ENCODE measurements at regions not wholly inside any gene's neighbourhood (a gene's known extent, or its start where the extent isn't known, plus 50 kb on each side); places are given as distances from the start of the nearest gene placed in this dataset.
"Not testable (repeated sequence)": the region's sequence is repeated elsewhere in the genome, so short reads cannot be mapped to it uniquely, and the experiment has no call there.

DNA sequence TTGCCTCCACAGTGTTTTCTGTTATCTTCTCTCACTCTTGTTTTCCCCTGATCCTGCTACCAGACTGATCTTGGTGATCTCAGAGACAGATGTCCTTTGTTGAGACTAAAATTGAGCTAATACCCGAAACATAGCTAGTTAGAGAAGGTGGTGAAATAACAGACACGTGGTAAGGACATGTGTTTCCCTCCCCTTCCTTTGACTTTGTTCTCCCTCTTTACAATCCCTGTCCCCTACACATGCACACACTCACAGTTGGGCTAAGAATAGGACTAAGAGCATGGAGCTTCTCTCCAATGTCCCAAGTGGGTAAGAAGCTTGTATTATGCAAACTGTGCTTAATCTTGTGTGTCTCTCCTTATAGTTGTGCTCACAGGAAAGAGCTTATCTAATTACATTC lies 1603.0 kb upstream of the C9orf72 start:
- TF ChIP-seq, protein P1, sequence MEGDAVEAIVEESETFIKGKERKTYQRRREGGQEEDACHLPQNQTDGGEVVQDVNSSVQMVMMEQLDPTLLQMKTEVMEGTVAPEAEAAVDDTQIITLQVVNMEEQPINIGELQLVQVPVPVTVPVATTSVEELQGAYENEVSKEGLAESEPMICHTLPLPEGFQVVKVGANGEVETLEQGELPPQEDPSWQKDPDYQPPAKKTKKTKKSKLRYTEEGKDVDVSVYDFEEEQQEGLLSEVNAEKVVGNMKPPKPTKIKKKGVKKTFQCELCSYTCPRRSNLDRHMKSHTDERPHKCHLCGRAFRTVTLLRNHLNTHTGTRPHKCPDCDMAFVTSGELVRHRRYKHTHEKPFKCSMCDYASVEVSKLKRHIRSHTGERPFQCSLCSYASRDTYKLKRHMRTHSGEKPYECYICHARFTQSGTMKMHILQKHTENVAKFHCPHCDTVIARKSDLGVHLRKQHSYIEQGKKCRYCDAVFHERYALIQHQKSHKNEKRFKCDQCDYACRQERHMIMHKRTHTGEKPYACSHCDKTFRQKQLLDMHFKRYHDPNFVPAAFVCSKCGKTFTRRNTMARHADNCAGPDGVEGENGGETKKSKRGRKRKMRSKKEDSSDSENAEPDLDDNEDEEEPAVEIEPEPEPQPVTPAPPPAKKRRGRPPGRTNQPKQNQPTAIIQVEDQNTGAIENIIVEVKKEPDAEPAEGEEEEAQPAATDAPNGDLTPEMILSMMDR (IDR thresholded peaks at IDR 0.05), result no peak
- TF ChIP-seq POLR2A (IDR thresholded peaks at IDR 0.05) (no peak), POLR2AphosphoS5 (IDR thresholded peaks at IDR 0.05) (no peak)
- Histone ChIP-seq H3K9me3 (no peaks in the 10 kb centered on the region), H3K4me3 (no peak overlapping the region), H3K27me3 (replicated peaks; ENCODE audit: insufficient read depth) (no peaks in the 10 kb centered on the region), H3K36me3 (no peaks in the 10 kb centered on the region), H3K4me1 (replicated peaks) (no peaks in the 10 kb centered on the region), H3K27ac (no peak overlapping the region)
- no peak for DNase-seq (ENCODE audit: low spot score)
- intact Hi-C loops (cut with DNase I), result no loop called here
- WGBS, result 75% methylated on average over 2 of the region's 2 CpGs

DNA sequence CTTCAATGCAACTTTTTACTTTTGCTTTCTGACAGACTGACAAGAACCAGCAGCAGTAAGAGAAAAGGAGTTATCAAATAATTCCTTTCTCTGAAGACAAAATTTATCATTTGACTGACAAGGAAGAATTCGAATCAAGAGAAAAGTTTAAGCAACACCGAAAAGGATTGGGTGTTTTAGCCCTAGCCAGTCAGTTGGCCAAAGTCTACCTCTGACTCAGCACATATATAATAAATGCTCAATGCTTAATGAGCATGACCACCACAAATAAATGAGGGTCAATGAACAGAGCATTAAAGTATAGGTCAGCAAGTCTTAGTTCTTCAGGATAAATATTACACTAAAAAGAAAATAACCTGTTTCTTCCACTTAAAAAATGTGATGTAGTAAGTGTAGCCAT lies 1603.5 kb upstream of the C9orf72 start:
- WGBS, result 92% methylated on average over 2 of the region's 2 CpGs
- Histone ChIP-seq H3K4me3 (no peak overlapping the region), H3K36me3 (no peaks in the 10 kb centered on the region), H3K27ac (no peak overlapping the region), H3K4me1 (replicated peaks) (no peaks in the 10 kb centered on the region), H3K27me3 (replicated peaks; ENCODE audit: insufficient read depth) (no peaks in the 10 kb centered on the region), H3K9me3 (no peaks in the 10 kb centered on the region)
- no peak for DNase-seq (ENCODE audit: low spot score)
- no peak for TF ChIP-seq POLR2AphosphoS5 (IDR thresholded peaks at IDR 0.05)
- no peak for TF ChIP-seq POLR2A (IDR thresholded peaks at IDR 0.05)
- TF ChIP-seq, protein P1 (IDR thresholded peaks at IDR 0.05), result no peak
- intact Hi-C loops (cut with DNase I), result no loop called here

DNA sequence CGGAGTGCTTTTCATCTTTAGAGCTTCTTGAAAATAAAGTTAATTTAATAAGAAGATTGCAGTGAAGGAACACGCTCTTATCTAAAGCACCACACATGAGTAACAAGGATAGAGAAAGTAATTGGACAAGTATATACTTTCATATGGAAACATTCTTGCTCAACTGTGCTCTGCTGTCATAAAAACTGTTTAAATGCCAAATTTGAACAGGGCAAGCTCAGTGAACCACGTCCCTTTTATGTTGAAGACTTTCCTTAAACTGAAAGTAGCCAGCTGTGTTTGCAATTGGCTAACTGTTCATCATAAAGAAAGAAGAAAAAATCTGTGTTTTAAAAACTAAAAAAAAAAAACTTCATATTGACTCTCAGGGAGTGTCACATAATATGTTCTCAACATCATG lies 1610.7 kb upstream of the C9orf72 start:
- TF ChIP-seq, protein P1 (IDR thresholded peaks at IDR 0.05), result no peak
- TF ChIP-seq POLR2AphosphoS5 (IDR thresholded peaks at IDR 0.05), result no peak
- TF ChIP-seq POLR2A (IDR thresholded peaks at IDR 0.05), result no peak
- WGBS, result 44% methylated on average over 3 of the region's 3 CpGs

DNA sequence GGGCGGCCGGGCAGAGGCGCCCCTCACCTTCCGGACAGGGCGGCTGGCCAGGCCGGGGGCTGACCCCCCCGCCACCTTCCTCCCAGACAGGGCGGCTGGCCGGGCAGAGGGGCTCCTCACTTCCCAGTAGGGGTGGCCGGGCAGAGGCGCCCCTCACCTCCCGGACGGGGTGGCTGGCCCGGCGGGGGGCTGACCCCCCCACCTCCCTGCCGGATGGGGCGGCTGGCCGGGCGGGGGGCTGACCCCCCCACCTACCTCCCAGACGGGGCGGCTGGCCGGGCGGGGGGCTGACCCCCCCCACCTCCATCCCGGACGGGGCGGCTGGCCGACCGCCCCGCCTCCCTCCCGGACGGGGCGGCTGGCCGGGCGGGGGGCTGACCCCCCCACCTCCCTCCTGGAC lies 1615.5 kb upstream of the C9orf72 start:
- DNase-seq (ENCODE audit: low spot score); H3K27ac ChIP-seq; H3K9me3 ChIP-seq; H3K4me3 ChIP-seq; H3K4me1 ChIP-seq (replicated peaks); H3K36me3 ChIP-seq; H3K27me3 ChIP-seq (replicated peaks; ENCODE audit: insufficient read depth); intact Hi-C loops (cut with DNase I): not testable (repeated sequence)
- WGBS, result 94% methylated on average over 6 of the region's 34 CpGs

More for the DNA sequence above, 1610.7 kb upstream of the C9orf72 start:
- H3K9me3 ChIP-seq, result no peaks in the 10 kb centered on the region
- no peak overlapping the region for H3K4me3 ChIP-seq
- DNase-seq (ENCODE audit: low spot score), result no peak
- no peaks in the 10 kb centered on the region for H3K36me3 ChIP-seq
- H3K4me1 ChIP-seq (replicated peaks), result no peaks in the 10 kb centered on the region
- intact Hi-C loops (cut with DNase I), result no loop called here
- no peak overlapping the region for H3K27ac ChIP-seq
- no peaks in the 10 kb centered on the region for H3K27me3 ChIP-seq (replicated peaks; ENCODE audit: insufficient read depth)

DNA sequence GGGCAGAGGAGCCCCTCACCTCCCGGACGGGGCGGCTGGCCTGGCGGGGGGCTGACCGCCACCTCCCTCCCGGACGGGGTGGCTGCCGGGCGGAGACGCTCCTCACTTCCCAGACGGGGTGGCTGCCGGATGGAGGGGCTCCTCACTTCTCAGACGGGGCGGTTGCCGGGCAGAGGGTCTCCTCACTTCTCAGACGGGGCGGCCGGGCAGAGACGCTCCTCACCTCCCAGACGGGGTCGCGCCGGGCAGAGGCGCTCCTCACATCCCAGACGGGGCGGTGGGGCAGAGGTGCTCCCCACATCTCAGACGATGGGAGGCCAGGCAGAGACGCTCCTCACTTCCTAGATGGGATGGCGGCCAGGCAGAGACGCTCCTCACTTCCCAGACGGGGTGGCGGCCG lies 1615.9 kb upstream of the C9orf72 start:
- intact Hi-C loops (cut with DNase I), result not testable (repeated sequence)

DNA sequence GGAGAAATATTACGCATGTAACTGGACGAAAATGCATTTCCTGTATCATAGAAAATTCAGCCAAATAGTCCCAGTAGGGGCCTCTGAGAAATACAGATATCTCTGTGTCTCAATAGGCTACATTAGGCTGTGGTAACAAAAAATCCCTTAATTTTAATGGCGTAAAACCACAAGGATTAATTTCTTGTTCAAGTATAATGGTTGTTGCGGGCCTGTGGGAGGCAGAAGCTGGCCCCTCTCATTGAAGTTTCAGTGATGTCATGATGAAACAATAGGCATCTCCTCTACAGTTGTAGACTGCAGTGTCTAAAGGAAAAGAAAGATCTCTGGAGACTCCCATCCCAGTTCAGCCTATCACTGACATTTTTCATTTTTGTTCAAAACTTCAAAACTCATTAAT lies 1625.6 kb upstream of the C9orf72 start:
- no peak for DNase-seq (ENCODE audit: low spot score)
- H3K36me3 ChIP-seq, result no peaks in the 10 kb centered on the region
- H3K4me1 ChIP-seq (replicated peaks), result no peaks in the 10 kb centered on the region
- no peaks in the 10 kb centered on the region for H3K9me3 ChIP-seq
- TF ChIP-seq POLR2A (IDR thresholded peaks at IDR 0.05), result no peak
- TF ChIP-seq, protein P1 (IDR thresholded peaks at IDR 0.05), result no peak
- TF ChIP-seq POLR2AphosphoS5 (IDR thresholded peaks at IDR 0.05), result no peak
- no peak overlapping the region for H3K27ac ChIP-seq
- no peak overlapping the region for H3K4me3 ChIP-seq
- WGBS, result 97% methylated on average over 4 of the region's 4 CpGs
- intact Hi-C loops (cut with DNase I), result no loop called here
- no peaks in the 10 kb centered on the region for H3K27me3 ChIP-seq (replicated peaks; ENCODE audit: insufficient read depth)

More for the DNA sequence above, 1615.9 kb upstream of the C9orf72 start:
- H3K4me3 ChIP-seq; H3K9me3 ChIP-seq; DNase-seq (ENCODE audit: low spot score); H3K27ac ChIP-seq; H3K36me3 ChIP-seq; H3K27me3 ChIP-seq (replicated peaks; ENCODE audit: insufficient read depth); H3K4me1 ChIP-seq (replicated peaks): not testable (repeated sequence)
- 95% methylated on average over 32 of the region's 33 CpGs for WGBS

Data from prostate gland (tissue), 2 donors.